BLaER1 (cell line): ENCODE measurements at regions not wholly inside any gene's neighbourhood (a gene's known extent, or its start where the extent isn't known, plus 50 kb on each side); places are given as distances from the start of the nearest gene placed in this dataset.

Experiments used
- H3K27ac ChIP-seq: shearing (Covaris generic); formaldehyde crosslinking; 2 replicates; pipeline ENCODE4 v1.8.1; 2022
- H3K27me3 ChIP-seq: shearing (Covaris generic); formaldehyde crosslinking; 2 replicates; pipeline ENCODE4 v1.8.1; 2022
- H3K36me3 ChIP-seq: shearing (Covaris generic); formaldehyde crosslinking; 2 replicates; pipeline ENCODE4 v1.8.1; 2022
- H3K4me1 ChIP-seq: shearing (Covaris generic); formaldehyde crosslinking; 2 replicates; pipeline ENCODE4 v1.8.1; 2022
- H3K4me2 ChIP-seq: shearing (Covaris generic); formaldehyde crosslinking; 2 replicates; pipeline ENCODE4 v1.8.1; 2022
- H3K4me3 ChIP-seq: shearing (Covaris generic); formaldehyde crosslinking; 2 replicates; pipeline ENCODE4 v1.8.1; 2022
- H3K9ac ChIP-seq: shearing (Covaris generic); formaldehyde crosslinking; 2 replicates; pipeline ENCODE4 v1.8.1; 2022
- H3K9me3 ChIP-seq: shearing (Covaris generic); formaldehyde crosslinking; 2 replicates; pipeline ENCODE4 v1.8.1; 2022
- H4K20me1 ChIP-seq: shearing (Covaris generic); formaldehyde crosslinking; 2 replicates; pipeline ENCODE4 v1.8.1; 2022
- Cebpa-rat ChIP-seq: shearing (Covaris generic); IDR thresholded peaks from 2 replicates; pipeline ENCODE4 v1.8.1; 2022

DNA sequence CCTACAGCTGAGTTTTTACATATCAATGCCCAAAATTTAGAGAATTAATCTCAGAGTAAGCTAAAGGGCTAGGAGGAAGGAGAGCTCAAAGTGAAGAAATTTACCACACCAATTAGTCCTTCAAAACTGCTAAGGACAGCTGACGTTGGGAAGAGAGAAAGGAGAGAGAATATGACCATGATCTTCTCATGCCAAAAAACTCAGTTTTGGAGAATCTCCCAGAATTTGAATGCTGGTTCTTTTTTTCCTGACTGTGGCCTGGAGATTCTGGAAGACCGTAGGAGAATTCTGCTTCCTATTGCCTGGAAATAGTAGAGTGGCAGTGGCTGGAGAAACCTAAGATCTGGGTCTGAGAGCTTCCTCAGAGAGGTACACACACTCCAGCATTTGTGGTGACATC lies 834.4 kb upstream of the SLIT2 start:
- no peak overlapping the region for H3K27ac ChIP-seq
- H3K36me3 ChIP-seq = no peaks in the 10 kb centered on the region
- no peaks in the 10 kb centered on the region for H4K20me1 ChIP-seq
- H3K4me3 ChIP-seq = no peak overlapping the region
- no peaks in the 10 kb centered on the region for H3K9me3 ChIP-seq
- H3K4me2 ChIP-seq = no peak overlapping the region
- H3K9ac ChIP-seq = no peak overlapping the region
- TF ChIP-seq Cebpa-rat = no peak
- no peaks in the 10 kb centered on the region for H3K27me3 ChIP-seq
- H3K4me1 ChIP-seq = no peaks in the 10 kb centered on the region

DNA sequence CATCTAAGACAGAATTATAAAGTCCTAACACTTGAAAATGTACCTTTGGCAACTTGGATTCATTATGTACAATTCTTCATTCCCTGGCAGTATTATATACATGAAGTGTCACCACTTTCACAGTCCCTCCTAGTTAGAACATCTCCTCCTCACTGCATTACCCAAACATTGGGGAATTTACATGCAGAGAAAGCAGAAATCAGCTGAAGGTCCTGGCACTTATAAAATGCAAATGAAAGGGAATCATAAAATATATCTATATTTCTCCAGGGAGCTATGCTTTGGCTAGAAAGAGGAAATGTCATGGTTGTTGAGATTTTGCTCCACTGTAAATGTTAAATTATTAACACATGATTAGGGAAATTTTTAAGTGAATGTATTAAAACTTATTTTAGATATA lies 835.6 kb upstream of the SLIT2 start:
- no peak overlapping the region for H3K27ac ChIP-seq
- no peaks in the 10 kb centered on the region for H3K4me1 ChIP-seq
- H3K4me2 ChIP-seq = no peak overlapping the region
- no peaks in the 10 kb centered on the region for H3K36me3 ChIP-seq
- H3K9me3 ChIP-seq = no peaks in the 10 kb centered on the region
- no peak overlapping the region for H3K9ac ChIP-seq
- no peaks in the 10 kb centered on the region for H3K27me3 ChIP-seq
- no peak overlapping the region for H3K4me3 ChIP-seq
- TF ChIP-seq Cebpa-rat = no peak
- no peaks in the 10 kb centered on the region for H4K20me1 ChIP-seq

DNA sequence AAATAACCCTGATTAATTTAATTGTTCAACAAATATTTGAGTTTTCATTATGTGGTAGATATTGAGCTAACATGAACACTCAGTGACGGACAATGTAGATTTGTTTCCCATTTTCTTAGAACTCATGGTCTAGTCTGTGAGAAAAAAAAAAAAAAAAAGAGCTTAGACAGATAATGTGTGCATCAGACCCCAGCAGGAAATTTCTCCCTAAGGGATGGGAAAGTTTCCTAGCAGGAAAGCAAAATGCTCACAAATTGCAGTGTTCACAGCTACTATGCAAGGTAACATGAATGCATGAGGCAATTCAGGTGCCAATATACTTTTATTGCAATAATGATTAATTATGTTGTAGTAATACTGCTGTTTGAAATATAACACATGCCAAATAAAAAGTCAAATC lies 843.2 kb upstream of the SLIT2 start:
- Histone ChIP-seq H3K9ac (no peak overlapping the region), H3K4me2 (no peak overlapping the region), H3K27ac (no peak overlapping the region), H3K27me3 (no peaks in the 10 kb centered on the region), H3K9me3 (no peaks in the 10 kb centered on the region), H3K4me3 (no peak overlapping the region), H3K4me1 (no peaks in the 10 kb centered on the region), H3K36me3 (no peaks in the 10 kb centered on the region), H4K20me1 (no peaks in the 10 kb centered on the region)
- TF ChIP-seq Cebpa-rat = no peak

DNA sequence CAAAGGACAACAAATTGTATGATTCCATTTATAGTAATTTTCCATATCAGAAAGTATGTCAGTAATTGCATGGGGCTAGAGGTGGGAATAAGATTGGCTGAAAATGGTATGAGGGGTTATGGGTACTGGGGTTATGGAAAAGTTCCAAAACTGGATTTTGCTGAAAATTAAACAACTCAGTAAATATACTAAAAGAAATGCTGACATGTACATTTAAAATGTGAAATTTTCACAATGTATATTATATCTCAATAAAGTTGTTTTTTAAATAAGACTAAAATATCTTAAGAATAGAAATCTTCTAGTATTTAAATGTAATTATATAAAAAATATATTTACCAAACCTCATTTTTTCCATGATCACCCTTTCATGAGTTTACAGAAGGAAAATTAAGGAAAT lies 844.9 kb upstream of the SLIT2 start:
- no peak for TF ChIP-seq Cebpa-rat
- no peaks in the 10 kb centered on the region for H3K36me3 ChIP-seq
- no peak overlapping the region for H3K4me2 ChIP-seq
- H3K27ac ChIP-seq = no peak overlapping the region
- H4K20me1 ChIP-seq = no peaks in the 10 kb centered on the region
- H3K4me3 ChIP-seq = no peak overlapping the region
- H3K27me3 ChIP-seq = no peaks in the 10 kb centered on the region
- no peak overlapping the region for H3K9ac ChIP-seq
- H3K4me1 ChIP-seq = no peaks in the 10 kb centered on the region
- H3K9me3 ChIP-seq = no peaks in the 10 kb centered on the region

DNA sequence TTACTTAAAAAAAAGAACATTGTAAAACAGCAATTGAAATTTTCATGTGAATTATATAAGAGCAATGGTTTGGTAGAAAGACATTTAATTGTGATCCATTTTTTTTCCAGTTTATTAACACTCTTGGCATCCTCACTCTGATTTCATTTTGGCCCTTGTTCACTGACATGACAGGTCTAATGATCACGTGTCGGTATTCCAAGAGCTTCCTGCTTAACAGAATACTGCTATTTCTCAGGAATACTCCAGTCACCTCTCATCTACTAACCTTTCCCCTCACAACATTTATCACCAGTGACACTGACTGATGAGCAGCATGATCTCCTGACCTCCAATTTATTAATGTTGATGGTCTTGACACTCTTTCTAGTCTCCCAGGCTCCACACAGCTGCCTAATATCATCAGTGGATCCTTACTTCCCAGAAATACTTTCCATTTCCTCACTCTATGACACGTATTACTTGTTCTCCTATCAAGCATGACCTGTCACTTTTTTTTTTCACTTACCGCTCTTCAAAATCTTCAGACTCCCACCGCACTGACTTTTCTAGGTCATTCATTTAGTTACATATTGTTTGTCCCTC lies 847.8 kb upstream of the SLIT2 start:
- no peak overlapping the region for H3K4me3 ChIP-seq
- H3K9ac ChIP-seq = no peak overlapping the region
- H3K27ac ChIP-seq = no peak overlapping the region
- H4K20me1 ChIP-seq = no peaks in the 10 kb centered on the region
- no peaks in the 10 kb centered on the region for H3K36me3 ChIP-seq
- H3K9me3 ChIP-seq = no peaks in the 10 kb centered on the region
- no peaks in the 10 kb centered on the region for H3K4me1 ChIP-seq
- TF ChIP-seq Cebpa-rat = no peak
- H3K4me2 ChIP-seq = no peak overlapping the region
- H3K27me3 ChIP-seq = no peaks in the 10 kb centered on the region

DNA sequence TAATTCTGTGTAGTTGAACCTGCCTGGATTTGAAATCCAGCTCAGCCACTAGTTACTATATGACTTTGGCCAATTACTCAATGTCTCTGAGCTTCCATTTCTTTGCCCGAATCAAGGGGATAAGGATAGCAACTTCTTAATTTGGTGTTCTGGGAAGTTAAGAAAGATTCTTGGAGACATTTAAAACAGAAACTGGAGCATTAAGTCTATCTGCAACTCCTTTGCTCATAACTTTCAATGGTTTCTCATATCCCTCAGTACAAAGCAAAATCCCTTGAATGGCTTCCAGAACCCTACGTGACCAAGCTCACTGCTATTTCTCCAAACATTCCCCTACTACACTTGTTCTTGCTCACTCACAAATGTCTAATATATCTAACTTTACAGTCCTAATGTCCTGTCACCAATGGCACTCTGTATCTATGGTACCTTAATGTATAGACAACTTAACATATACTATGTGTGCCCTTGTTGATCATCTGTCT lies 849.1 kb upstream of the SLIT2 start:
- Histone ChIP-seq H3K36me3 (no peaks in the 10 kb centered on the region), H3K9ac (no peak overlapping the region), H4K20me1 (no peaks in the 10 kb centered on the region), H3K9me3 (no peaks in the 10 kb centered on the region), H3K4me3 (no peak overlapping the region), H3K4me2 (no peak overlapping the region), H3K27me3 (no peaks in the 10 kb centered on the region), H3K4me1 (no peaks in the 10 kb centered on the region), H3K27ac (no peak overlapping the region)
- no peak for TF ChIP-seq Cebpa-rat

DNA sequence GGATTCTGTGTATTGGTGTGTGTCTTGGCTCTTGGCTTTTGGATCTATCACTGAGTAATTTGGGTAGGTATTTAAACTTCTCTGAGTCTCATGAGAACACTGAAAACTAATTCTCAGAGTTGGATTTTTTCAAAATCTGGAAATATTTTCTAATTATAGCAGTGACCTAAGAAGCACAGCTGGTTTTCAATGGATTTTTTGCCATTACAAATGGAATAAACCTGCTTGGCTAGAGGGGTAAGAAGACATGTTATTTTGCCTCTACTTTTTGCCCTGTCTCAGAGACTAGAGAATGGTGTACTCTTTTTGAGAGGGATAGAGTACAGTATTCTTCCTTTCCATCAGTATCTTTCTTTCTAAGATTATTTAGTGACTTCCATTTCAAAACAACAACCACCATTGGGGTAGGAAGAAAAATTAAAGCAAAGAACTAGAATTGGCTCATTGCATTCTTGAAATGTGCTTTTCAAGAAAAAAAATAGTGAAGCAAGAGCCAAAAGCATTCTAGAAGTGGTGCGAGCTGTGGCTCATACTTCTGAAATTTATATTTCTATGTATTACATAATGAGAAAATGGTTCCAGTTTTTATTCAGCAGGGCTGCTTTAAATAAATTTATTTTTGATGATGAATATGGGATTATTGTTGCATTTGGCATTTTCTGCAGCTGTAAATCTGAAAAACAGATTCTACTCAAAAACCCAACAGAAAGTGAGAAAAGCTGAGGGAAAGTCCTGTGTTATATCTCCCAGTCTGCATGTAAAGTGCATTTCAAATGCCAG lies 850.2 kb upstream of the SLIT2 start:
- no peaks in the 10 kb centered on the region for H3K9me3 ChIP-seq
- no peak overlapping the region for H3K4me3 ChIP-seq
- H3K9ac ChIP-seq = no peak overlapping the region
- no peak overlapping the region for H3K4me2 ChIP-seq
- no peaks in the 10 kb centered on the region for H3K4me1 ChIP-seq
- no peaks in the 10 kb centered on the region for H3K27me3 ChIP-seq
- no peak for TF ChIP-seq Cebpa-rat
- H3K36me3 ChIP-seq = no peaks in the 10 kb centered on the region
- H3K27ac ChIP-seq = no peak overlapping the region
- no peaks in the 10 kb centered on the region for H4K20me1 ChIP-seq

DNA sequence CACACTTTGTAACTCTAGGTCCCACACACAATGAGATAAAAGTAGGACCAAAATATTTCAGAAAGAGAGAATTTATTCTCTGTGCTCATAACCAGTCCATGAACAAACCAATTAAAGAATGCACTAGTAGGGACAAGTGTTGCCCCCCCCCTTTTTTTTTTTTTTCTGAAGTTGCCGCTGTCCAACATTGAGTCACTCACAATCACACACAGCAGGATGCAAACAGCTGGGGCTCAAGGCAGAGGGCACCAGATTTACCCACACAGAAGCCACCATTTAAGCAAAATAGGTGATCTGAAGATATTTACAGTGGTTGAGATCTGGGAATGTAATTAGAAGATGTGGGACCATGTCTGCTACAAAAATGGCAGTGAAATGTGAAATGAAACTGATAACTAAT lies 850.9 kb upstream of the SLIT2 start:
- Histone ChIP-seq H3K4me2 (no peak overlapping the region), H3K9me3 (no peaks in the 10 kb centered on the region), H3K4me1 (no peaks in the 10 kb centered on the region), H3K27ac (no peak overlapping the region), H4K20me1 (no peaks in the 10 kb centered on the region), H3K4me3 (no peak overlapping the region), H3K9ac (no peak overlapping the region), H3K27me3 (no peaks in the 10 kb centered on the region), H3K36me3 (no peaks in the 10 kb centered on the region)
- no peak for TF ChIP-seq Cebpa-rat

DNA sequence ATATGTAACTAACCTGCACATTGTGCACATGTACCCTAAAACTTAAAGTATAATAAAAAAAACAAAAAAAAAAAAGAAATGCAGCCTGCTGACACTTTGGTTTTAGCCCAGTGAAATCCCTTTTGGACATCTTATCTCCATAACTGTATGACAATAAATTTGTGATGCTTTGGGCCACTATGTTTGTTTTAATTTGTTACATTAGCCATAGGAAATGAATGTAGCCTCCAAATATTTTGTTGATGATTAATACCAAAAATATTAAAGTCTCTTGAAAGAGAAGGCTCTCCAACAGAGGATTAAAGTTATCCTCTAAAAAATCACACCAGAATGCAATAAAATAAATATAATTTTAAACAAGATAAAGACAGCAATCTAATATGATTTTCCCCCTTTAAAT lies 852.7 kb upstream of the SLIT2 start:
- H3K4me3 ChIP-seq = no peak overlapping the region
- no peak for TF ChIP-seq Cebpa-rat
- no peaks in the 10 kb centered on the region for H3K9me3 ChIP-seq
- H3K27ac ChIP-seq = no peak overlapping the region
- H3K4me2 ChIP-seq = no peak overlapping the region
- no peaks in the 10 kb centered on the region for H4K20me1 ChIP-seq
- no peaks in the 10 kb centered on the region for H3K4me1 ChIP-seq
- H3K36me3 ChIP-seq = no peaks in the 10 kb centered on the region
- H3K9ac ChIP-seq = no peak overlapping the region
- H3K27me3 ChIP-seq = no peaks in the 10 kb centered on the region

DNA sequence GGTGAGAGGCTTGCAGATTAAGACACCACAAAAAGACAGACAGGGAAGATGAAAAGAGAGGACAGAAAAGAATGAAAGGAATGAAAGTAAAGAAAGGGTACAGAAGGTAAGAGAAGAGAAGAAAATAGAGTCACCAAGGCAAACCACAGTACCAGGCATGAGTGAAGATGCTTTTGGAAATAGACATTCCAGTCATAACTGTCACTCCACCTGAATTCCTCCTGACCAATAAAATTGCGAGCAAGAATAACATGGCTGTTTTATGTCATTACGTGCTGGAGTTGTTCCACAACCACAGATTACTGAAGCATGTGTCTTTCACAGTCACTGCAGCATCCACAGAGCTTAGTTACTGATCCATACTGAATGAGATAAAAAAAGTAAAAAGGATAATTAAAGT lies 864.9 kb upstream of the SLIT2 start:
- Histone ChIP-seq H3K9me3 (no peaks in the 10 kb centered on the region), H3K4me2 (no peak overlapping the region), H3K27me3 (no peaks in the 10 kb centered on the region), H4K20me1 (no peaks in the 10 kb centered on the region), H3K4me3 (no peak overlapping the region), H3K36me3 (no peaks in the 10 kb centered on the region), H3K27ac (no peak overlapping the region), H3K9ac (no peak overlapping the region), H3K4me1 (no peaks in the 10 kb centered on the region)
- no peak for TF ChIP-seq Cebpa-rat
